HepG2 (cell line): ENCODE measurements at regions not wholly inside any gene's neighbourhood (a gene's known extent, or its start where the extent isn't known, plus 50 kb on each side); places are given as distances from the start of the nearest gene placed in this dataset.

Source experiments
- DMAP1 ChIP-seq: IDR thresholded peaks from 2 replicates; pipeline ENCODE4 v1.6.1; 2016
- GMEB1 ChIP-seq: sonication (generic); formaldehyde crosslinking; IDR thresholded peaks from 2 replicates; pipeline ENCODE4 v1.5.1; 2020; ENCODE audit warnings: missing genetic modification reagents, mild to moderate bottlenecking, borderline replicate concordance
- GTF2F1 ChIP-seq: fragments of 150-350 bp; IDR thresholded peaks from 2 replicates; pipeline ENCODE4 v1.6.1; 2014; ENCODE audit warnings: low read length
- LCORL ChIP-seq, 2 experiments: fragments of 450-650 bp in 1 of 2; sonication (generic) in 1 of 2; formaldehyde crosslinking in 1 of 2; IDR thresholded peaks; 2 replicates each; pipeline versions ENCODE4 v1.5.0 to v1.6.1; 2017 to 2020; ENCODE audit warnings: antibody characterized with exemption in 1 of 2, missing genetic modification reagents in 1 of 2
- ZNF276 ChIP-seq: sonication (generic); formaldehyde crosslinking; IDR thresholded peaks from 2 replicates; pipeline ENCODE4 v1.4.0; 2020; ENCODE audit warnings: mild to moderate bottlenecking, low read depth, missing genetic modification reagents
- ZNF337 ChIP-seq: sonication (generic); formaldehyde crosslinking; IDR thresholded peaks from 2 replicates; pipeline ENCODE4 v1.5.1; 2020; ENCODE audit warnings: missing genetic modification reagents, low read depth, mild to moderate bottlenecking, borderline replicate concordance
- TF ChIP-seq, protein P1 (sequence below): sonication (generic); formaldehyde crosslinking; IDR thresholded peaks from one replicate; pipeline ENCODE4 v1.5.1; 2020; ENCODE audit warnings: mild to moderate bottlenecking, missing genetic modification reagents; ENCODE audit errors: not compliant biosample characterization

DNA sequence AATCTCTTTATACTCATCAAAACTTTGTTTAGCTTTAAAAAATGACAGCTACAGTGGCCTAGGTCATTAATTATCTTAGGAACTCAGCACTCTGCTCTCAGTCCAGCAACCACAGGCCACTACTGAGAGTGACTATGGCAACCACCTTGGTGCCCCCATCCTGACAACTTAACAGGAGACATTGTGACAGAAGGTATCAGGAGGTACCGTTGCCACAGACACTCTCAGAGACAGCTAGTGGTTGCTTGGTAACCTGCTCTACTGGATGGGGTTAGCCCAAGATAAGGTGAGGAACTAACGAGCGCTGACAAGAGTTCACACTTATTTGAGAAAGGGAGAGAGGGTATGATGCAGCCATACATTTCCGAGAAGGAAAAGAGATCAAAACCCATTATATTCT lies 76.1 kb upstream of the TFAP2D start (continued):
- TF ChIP-seq, protein P1, sequence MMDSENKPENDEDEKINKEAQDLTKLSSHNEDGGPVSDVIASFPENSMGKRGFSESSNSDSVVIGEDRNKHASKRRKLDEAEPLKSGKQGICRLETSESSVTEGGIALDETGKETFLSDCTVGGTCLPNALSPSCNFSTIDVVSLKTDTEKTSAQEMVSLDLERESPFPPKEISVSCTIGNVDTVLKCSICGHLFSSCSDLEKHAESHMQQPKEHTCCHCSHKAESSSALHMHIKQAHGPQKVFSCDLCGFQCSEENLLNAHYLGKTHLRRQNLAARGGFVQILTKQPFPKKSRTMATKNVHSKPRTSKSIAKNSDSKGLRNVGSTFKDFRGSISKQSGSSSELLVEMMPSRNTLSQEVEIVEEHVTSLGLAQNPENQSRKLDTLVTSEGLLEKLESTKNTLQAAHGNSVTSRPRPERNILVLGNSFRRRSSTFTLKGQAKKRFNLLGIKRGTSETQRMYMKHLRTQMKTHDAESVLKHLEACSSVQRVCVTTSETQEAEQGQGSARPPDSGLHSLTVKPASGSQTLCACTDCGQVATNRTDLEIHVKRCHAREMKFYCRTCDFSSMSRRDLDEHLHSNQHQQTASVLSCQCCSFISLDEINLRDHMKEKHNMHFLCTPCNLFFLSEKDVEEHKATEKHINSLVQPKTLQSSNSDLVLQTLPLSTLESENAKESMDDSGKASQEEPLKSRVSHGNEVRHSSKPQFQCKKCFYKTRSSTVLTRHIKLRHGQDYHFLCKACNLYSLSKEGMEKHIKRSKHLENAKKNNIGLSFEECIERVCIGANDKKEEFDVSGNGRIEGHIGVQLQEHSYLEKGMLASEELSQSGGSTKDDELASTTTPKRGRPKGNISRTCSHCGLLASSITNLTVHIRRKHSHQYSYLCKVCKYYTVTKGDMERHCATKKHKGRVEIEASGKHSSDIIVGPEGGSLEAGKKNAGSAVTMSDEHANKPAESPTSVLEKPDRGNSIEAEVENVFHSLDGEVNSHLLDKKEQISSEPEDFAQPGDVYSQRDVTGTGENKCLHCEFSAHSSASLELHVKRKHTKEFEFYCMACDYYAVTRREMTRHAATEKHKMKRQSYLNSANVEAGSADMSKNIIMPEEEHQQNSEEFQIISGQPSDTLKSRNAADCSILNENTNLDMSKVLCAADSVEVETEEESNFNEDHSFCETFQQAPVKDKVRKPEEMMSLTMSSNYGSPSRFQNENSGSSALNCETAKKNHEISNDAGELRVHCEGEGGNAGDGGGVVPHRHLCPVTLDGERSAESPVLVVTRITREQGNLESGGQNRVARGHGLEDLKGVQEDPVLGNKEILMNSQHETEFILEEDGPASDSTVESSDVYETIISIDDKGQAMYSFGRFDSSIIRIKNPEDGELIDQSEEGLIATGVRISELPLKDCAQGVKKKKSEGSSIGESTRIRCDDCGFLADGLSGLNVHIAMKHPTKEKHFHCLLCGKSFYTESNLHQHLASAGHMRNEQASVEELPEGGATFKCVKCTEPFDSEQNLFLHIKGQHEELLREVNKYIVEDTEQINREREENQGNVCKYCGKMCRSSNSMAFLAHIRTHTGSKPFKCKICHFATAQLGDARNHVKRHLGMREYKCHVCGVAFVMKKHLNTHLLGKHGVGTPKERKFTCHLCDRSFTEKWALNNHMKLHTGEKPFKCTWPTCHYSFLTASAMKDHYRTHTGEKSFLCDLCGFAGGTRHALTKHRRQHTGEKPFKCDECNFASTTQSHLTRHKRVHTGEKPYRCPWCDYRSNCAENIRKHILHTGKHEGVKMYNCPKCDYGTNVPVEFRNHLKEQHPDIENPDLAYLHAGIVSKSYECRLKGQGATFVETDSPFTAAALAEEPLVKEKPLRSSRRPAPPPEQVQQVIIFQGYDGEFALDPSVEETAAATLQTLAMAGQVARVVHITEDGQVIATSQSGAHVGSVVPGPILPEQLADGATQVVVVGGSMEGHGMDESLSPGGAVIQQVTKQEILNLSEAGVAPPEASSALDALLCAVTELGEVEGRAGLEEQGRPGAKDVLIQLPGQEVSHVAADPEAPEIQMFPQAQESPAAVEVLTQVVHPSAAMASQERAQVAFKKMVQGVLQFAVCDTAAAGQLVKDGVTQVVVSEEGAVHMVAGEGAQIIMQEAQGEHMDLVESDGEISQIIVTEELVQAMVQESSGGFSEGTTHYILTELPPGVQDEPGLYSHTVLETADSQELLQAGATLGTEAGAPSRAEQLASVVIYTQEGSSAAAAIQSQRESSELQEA (CRISPR knock-in tag): no peak
- TF ChIP-seq LCORL (IDR thresholded peaks at IDR 0.05) (no peak), LCORL (CRISPR knock-in tag; IDR thresholded peaks at IDR 0.05) (no peak), DMAP1 (CRISPR knock-in tag) (no peak), ZNF337 (CRISPR knock-in tag) (no peak), GTF2F1 (no peak), ZNF276 (CRISPR knock-in tag) (no peak), GMEB1 (CRISPR knock-in tag) (no peak)
